Fibroblast of pulmonary artery (primary cell): ENCODE measurements at regions not wholly inside any gene's neighbourhood (a gene's known extent, or its start where the extent isn't known, plus 50 kb on each side); places are given as distances from the start of the nearest gene placed in this dataset.
"Not testable (repeated sequence)": the region's sequence is repeated elsewhere in the genome, so short reads cannot be mapped to it uniquely, and the experiment has no call there.

Experiments used
- DNase-seq: peaks from one replicate; pipeline ENCODE4 v3.0.0-alpha.2; 2010; ENCODE audit warnings: low read depth
- H3K4me3 ChIP-seq: replicated peaks from 2 replicates; pipeline ENCODE4 v1.5.1; 2011; ENCODE audit warnings: low read depth, mild to moderate bottlenecking, control low read depth, low read length, moderate library complexity
- CTCF ChIP-seq: IDR thresholded peaks from 2 replicates; pipeline ENCODE4 v1.5.1; 2011; ENCODE audit warnings: mild to moderate bottlenecking, control low read depth, low read length, inconsistent platforms; ENCODE audit errors: missing control alignments

DNA sequence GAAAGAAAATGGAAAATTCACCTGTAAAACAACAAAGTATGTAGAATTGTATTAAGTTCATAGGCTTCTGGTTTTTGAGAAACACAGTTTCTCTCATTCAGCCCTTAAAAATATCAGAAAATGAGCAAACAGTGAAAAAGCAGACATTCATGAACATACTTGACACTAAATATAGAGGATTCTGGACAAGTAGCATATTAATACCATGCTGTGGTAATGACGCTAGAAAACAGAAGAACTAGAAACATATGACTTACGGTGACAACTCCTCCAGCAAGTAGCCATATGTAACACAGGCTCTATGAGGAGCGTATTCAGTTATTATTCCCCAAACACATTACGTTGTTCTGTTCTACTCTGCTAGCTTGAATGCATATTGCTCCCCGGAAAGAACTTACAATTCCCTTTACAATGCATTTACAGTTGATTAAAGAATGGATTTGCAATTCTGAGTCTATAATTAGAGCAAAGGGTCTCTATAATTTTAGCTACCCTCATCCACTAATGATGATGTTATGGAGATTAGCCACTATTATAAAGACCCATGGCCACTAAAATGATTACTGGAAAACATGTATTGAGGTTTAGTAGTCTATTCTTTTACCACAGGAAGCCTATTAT is 672.1 kb downstream of the EFNB2 start:
- DNase-seq = no peak
- H3K4me3 ChIP-seq = no peak overlapping the region
- TF ChIP-seq CTCF = no peak

DNA sequence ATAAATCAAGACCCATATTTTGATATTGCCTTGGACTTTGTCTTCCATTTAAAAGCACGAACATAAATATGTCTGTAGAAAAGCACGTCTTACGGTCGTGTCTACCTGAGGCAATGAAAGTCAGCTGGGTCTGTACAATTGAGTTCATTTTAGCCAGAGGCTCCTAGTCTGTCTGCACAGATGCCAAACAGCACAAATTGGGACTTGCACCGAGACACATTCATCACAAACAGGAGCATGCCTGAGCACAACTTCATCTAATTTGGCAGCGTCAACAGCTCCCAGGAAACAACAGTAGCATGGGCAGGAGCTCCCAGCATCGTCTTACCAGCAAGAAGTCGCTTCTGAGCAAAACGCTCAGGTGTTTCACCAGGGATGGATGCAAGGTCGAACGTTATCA is 687.0 kb downstream of the EFNB2 start:
- no peak for DNase-seq
- no peak for TF ChIP-seq CTCF
- H3K4me3 ChIP-seq = no peak overlapping the region

DNA sequence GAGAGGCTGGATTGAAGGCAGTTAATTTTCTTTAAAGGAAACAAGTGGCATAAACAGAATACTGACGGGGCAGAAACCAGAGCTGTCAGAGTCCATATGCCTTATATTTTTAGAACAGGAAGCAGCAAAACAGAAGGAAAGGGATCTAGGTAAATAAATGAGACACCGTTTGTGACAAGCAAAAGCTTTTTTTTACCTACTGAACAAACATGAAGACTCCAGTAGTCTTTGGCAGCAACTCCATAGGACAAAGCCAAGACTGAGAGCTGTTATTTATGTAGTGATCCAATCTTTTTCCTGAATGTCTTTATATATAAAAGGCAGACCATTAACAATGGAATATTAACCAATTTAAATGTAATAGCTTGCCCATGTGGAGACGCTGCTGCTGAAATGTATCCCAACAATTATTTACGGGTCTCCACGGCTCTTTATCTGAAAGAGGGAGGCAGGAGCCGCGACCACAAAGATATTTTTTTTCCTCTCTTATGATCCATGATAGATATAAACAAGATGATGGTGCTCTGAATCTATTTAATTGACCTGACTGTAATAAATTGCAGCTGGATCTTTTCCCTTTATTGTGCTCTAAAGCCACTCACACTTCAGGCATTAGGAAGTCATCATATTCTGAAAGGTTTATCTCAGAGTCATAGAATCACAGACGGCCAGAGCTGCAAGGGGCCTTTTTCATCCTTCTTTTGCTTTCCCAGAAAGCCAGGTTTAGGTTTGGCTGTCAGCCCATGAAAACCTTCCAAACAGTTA is 687.8 kb downstream of the EFNB2 start:
- TF ChIP-seq CTCF = no peak
- H3K4me3 ChIP-seq = no peak overlapping the region
- DNase-seq = peak; percentile 3

DNA sequence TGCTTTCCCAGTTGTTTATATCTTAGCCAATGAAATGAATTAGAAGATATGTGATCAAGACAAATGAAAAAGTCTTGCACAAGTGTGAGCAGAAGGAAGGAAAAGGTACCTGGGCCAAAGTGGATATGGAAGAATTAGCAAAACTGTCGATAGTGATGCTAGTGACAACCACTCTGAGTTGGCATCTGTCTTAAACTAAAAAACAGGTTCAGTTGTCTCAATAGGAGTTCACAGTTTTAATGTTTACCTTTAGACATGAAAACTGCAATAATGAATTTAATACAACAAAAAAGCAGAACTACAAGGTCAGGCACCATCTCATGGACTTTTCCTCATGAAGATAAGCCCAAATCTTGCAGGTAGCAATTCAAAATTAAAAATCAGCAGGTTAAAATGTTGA is 688.5 kb downstream of the EFNB2 start:
- no peak overlapping the region for H3K4me3 ChIP-seq
- DNase-seq = no peak
- no peak for TF ChIP-seq CTCF

DNA sequence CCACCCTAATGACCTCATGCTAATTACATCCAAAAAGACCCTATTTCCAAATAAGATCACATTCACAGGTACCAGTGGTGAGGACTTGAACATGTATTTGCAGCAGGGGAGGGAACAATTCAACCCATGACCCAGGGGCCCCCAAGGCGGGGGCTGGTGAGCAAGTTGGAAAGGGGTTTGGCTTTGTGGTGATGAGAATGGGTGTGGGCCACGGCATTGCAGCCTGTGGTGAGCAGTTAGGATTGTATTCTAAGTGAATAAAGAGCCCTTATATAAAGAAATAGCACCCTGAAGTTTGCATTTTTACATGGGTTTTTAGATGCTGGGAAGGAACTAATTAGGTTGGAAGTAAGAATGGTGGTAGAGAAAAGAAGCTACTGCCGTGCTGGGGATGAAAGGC is 694.2 kb downstream of the EFNB2 start:
- DNase-seq = no peak
- no peak overlapping the region for H3K4me3 ChIP-seq
- no peak for TF ChIP-seq CTCF

DNA sequence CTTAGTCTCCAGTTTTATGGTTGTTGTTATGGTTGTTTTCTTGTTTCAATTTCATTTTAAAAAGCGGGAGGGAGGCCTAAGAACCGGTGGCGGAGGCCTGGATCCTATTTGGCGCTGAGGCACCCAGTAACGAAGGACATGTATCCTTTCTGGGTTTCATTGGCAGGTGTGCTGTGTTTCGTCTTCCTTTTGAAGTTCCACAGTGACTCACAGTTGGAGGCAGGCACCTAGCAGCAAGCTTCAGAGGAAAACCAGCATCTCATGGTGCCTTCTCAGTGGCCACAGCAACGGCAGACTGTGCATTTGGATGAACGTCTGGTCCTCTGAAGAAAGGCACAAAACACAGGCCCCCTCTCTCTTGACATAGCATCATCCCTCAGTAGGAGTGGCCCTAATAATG is 697.2 kb downstream of the EFNB2 start:
- no peak for TF ChIP-seq CTCF
- H3K4me3 ChIP-seq = no peak overlapping the region
- DNase-seq = no peak

GRCh38 chr13:105837295-105837694 is 698.2 kb downstream of the EFNB2 start:
- not testable (repeated sequence) for H3K4me3 ChIP-seq, DNase-seq
